WTC11 (cell line): ENCODE measurements at regions not wholly inside any gene's neighbourhood (a gene's known extent, or its start where the extent isn't known, plus 50 kb on each side); places are given as distances from the start of the nearest gene placed in this dataset.
A peak's percentile ranks its signal among the peaks of the same experiment; 100 is the strongest.

Experiments
- ATAC-seq: fragments of 200-7000 bp; cut with Tn5 transposase; 2 replicates; pipeline ENCODE4 v1.10.0; 2021; ENCODE audit warnings: mild to moderate bottlenecking, moderate library complexity
- CTCF ChIA-PET: fragments of 300-600 bp; sonication (Branson Sonifier 250); formaldehyde crosslinking; loops from one replicate; lab custom pipeline; 2021; ENCODE audit warnings: antibody characterized with exemption; lab: Charles Lee
- POLR2A ChIA-PET: fragments of 350-600 bp; sonication (Branson Sonifier 250); formaldehyde crosslinking; loops from one replicate; lab custom pipeline; 2021; ENCODE audit warnings: antibody characterized with exemption; lab: Charles Lee
- DNase-seq: peaks from one replicate; pipeline ENCODE4 v3.0.0; 2021; ENCODE audit warnings: low spot score
- H3K27ac Mint-ChIP-seq: 2 replicates; pipeline ENCODE4 v1.8.0; 2021; ENCODE audit warnings: mixed read lengths
- H3K27me3 Mint-ChIP-seq: 2 replicates; pipeline ENCODE4 v1.8.0; 2021; ENCODE audit warnings: low read depth, mild to moderate bottlenecking, moderate library complexity, mixed read lengths
- H3K36me3 Mint-ChIP-seq: 2 replicates; pipeline ENCODE4 v1.8.0; 2021; ENCODE audit warnings: mixed read lengths
- H3K4me1 Mint-ChIP-seq: 2 replicates; pipeline ENCODE4 v1.8.0; 2022; ENCODE audit warnings: mixed read lengths
- H3K4me3 Mint-ChIP-seq: 2 replicates; pipeline ENCODE4 v1.8.0; 2021; ENCODE audit warnings: mild to moderate bottlenecking, moderate library complexity, mixed read lengths
- H3K9me3 Mint-ChIP-seq: 2 replicates; pipeline ENCODE4 v1.8.0; 2021; ENCODE audit warnings: mixed read lengths
- CREB1 ChIP-seq: sonication (generic); formaldehyde crosslinking; IDR thresholded peaks from 2 replicates; pipeline ENCODE4 v1.8.0; 2023; ENCODE audit warnings: mild to moderate bottlenecking, missing genetic modification reagents
- ETV6 ChIP-seq: sonication (generic); formaldehyde crosslinking; IDR thresholded peaks from 2 replicates; pipeline ENCODE4 v1.8.1; 2022; ENCODE audit warnings: mild to moderate bottlenecking, missing genetic modification reagents
- FOXJ3 ChIP-seq: sonication (generic); formaldehyde crosslinking; IDR thresholded peaks from 2 replicates; pipeline ENCODE4 v1.9.0; 2021; ENCODE audit warnings: missing genetic modification reagents, mild to moderate bottlenecking, borderline replicate concordance
- SOX15 ChIP-seq: fragments of 250-450 bp; sonication (Bioruptor Pico); IDR thresholded peaks from 2 replicates; pipeline ENCODE4 v1.9.0; 2021; ENCODE audit warnings: mild to moderate bottlenecking
- TEAD1 ChIP-seq: sonication (generic); formaldehyde crosslinking; IDR thresholded peaks from 2 replicates; pipeline ENCODE4 v1.8.0; 2022; ENCODE audit warnings: mild to moderate bottlenecking, missing genetic modification reagents
- ZNF232 ChIP-seq: sonication (generic); formaldehyde crosslinking; IDR thresholded peaks from 2 replicates; pipeline ENCODE4 v1.8.0; 2022; ENCODE audit warnings: mild to moderate bottlenecking, missing genetic modification reagents
- ZNF396 ChIP-seq: fragments of 250-450 bp; sonication (Bioruptor Pico); IDR thresholded peaks from 2 replicates; pipeline ENCODE4 v1.8.0; 2021; ENCODE audit warnings: mild to moderate bottlenecking, moderate library complexity, borderline replicate concordance
- ZNF423 ChIP-seq: fragments of 250-450 bp; sonication (Bioruptor Pico); IDR thresholded peaks from 2 replicates; pipeline ENCODE4 v2.1.2; 2022; ENCODE audit warnings: mild to moderate bottlenecking, moderate library complexity
- ZNF671 ChIP-seq: fragments of 250-450 bp; sonication (Bioruptor Pico); IDR thresholded peaks from 2 replicates; pipeline ENCODE4 v1.8.0; 2021; ENCODE audit warnings: mild to moderate bottlenecking
- TF ChIP-seq, protein P1 (sequence below): fragments of 250-450 bp; sonication (Bioruptor Pico); conservative IDR thresholded peaks from 2 replicates; pipeline ENCODE4 v1.9.0; 2021; ENCODE audit warnings: mild to moderate bottlenecking
- TF ChIP-seq, protein P2 (sequence below): sonication (generic); formaldehyde crosslinking; IDR thresholded peaks from 2 replicates; pipeline ENCODE4 v1.8.0; 2022; ENCODE audit warnings: mild to moderate bottlenecking, missing genetic modification reagents
- TF ChIP-seq, protein P3 (sequence below): fragments of 200-600 bp; IDR thresholded peaks from 2 replicates; pipeline ENCODE4 v1.8.0; 2022; ENCODE audit warnings: antibody characterized with exemption
- TF ChIP-seq, protein P4 (sequence below): fragments of 250-450 bp; sonication (Bioruptor Pico); IDR thresholded peaks from 2 replicates; pipeline ENCODE4 v1.8.0; 2021; ENCODE audit warnings: mild to moderate bottlenecking
- TF ChIP-seq, protein P5 (sequence below): sonication (generic); formaldehyde crosslinking; conservative IDR thresholded peaks from 2 replicates; pipeline ENCODE4 v1.8.1; 2022; ENCODE audit warnings: mild to moderate bottlenecking, missing genetic modification reagents
- TF ChIP-seq, protein P6 (sequence below): sonication (generic); formaldehyde crosslinking; IDR thresholded peaks from 2 replicates; pipeline ENCODE4 v1.8.1; 2023; ENCODE audit warnings: mild to moderate bottlenecking, missing genetic modification reagents, borderline replicate concordance

DNA sequence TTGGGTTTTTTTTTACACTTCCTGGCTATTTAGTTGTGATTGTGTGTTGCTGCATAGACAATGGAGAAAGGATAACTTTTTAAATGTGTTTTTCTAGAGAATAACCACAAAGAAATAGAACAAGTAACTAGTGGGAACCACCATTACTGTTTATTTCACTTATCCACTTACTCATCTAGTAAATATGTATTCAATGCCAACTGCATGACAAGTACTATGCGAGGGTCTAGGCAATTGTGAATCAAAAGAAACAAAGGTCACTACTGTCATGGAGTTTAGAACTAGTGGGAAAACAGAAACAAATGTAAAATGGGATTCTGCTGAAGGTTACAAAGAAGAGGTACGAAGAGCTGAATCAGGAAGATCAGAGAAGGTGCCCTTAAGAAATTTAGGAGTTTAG lies 600.9 kb upstream of the ROBO2 start:
- Mint-ChIP-seq H3K9me3 (peaks cover 5% of the 10 kb centered on the region; the same call in 1 of the 2 replicates), H3K4me3 (no peak overlapping the region), H3K4me1 (peaks cover 17% of the 10 kb centered on the region), H3K27ac (peak overlapping the region; percentile 19), H3K27me3 (no peaks in the 10 kb centered on the region), H3K36me3 (no peaks in the 10 kb centered on the region)
- ATAC-seq = no peak; the same call in 1 of the 2 replicates
- ChIA-PET CTCF (no interaction called here), POLR2A (no interaction called here)
- DNase-seq = no peak
- TF ChIP-seq ZNF232 (CRISPR knock-in tag) = no peak
- no peak for TF ChIP-seq CREB1 (CRISPR knock-in tag)
- TF ChIP-seq, protein P1, sequence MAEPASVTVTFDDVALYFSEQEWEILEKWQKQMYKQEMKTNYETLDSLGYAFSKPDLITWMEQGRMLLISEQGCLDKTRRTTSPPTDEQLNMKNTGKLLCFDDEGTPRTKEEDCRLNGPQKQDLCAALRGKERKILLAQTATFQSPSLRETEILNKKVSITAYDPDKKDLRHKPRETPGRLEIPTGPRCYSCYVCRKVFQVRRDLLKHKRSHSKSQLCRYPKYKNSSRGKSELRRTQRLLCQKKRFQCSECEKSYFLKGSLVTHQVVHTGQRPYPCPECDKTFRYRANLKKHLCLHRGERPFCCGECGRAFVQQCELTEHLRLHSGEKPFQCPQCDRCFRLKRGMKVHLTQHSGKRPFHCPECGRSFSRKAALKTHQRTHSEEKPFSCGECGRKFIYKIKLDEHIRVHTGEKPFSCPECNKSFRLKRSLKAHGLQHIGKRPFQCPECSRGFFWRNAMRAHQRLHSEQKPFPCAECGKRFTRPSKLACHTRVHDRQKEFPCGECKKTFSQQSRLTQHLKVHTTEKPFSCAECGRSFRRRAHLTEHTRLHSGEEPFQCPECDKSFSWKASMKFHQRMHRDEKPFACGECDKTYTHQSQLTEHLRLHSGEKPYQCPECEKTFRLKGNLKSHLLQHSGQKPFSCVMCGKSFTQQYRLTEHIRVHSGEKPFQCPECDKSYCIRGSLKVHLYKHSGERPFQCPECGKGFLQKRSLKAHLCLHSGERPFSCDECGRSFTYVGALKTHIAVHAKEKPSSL (CRISPR knock-in tag) = no peak
- TF ChIP-seq, protein P2, sequence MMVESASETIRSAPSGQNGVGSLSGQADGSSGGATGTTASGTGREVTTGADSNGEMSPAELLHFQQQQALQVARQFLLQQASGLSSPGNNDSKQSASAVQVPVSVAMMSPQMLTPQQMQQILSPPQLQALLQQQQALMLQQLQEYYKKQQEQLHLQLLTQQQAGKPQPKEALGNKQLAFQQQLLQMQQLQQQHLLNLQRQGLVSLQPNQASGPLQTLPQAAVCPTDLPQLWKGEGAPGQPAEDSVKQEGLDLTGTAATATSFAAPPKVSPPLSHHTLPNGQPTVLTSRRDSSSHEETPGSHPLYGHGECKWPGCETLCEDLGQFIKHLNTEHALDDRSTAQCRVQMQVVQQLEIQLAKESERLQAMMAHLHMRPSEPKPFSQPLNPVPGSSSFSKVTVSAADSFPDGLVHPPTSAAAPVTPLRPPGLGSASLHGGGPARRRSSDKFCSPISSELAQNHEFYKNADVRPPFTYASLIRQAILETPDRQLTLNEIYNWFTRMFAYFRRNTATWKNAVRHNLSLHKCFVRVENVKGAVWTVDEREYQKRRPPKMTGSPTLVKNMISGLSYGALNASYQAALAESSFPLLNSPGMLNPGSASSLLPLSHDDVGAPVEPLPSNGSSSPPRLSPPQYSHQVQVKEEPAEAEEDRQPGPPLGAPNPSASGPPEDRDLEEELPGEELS (CRISPR knock-in tag) = no peak
- TF ChIP-seq, protein P3, sequence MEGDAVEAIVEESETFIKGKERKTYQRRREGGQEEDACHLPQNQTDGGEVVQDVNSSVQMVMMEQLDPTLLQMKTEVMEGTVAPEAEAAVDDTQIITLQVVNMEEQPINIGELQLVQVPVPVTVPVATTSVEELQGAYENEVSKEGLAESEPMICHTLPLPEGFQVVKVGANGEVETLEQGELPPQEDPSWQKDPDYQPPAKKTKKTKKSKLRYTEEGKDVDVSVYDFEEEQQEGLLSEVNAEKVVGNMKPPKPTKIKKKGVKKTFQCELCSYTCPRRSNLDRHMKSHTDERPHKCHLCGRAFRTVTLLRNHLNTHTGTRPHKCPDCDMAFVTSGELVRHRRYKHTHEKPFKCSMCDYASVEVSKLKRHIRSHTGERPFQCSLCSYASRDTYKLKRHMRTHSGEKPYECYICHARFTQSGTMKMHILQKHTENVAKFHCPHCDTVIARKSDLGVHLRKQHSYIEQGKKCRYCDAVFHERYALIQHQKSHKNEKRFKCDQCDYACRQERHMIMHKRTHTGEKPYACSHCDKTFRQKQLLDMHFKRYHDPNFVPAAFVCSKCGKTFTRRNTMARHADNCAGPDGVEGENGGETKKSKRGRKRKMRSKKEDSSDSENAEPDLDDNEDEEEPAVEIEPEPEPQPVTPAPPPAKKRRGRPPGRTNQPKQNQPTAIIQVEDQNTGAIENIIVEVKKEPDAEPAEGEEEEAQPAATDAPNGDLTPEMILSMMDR = no peak
- TF ChIP-seq, protein P4, sequence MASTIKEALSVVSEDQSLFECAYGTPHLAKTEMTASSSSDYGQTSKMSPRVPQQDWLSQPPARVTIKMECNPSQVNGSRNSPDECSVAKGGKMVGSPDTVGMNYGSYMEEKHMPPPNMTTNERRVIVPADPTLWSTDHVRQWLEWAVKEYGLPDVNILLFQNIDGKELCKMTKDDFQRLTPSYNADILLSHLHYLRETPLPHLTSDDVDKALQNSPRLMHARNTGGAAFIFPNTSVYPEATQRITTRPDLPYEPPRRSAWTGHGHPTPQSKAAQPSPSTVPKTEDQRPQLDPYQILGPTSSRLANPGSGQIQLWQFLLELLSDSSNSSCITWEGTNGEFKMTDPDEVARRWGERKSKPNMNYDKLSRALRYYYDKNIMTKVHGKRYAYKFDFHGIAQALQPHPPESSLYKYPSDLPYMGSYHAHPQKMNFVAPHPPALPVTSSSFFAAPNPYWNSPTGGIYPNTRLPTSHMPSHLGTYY (CRISPR knock-in tag) = no peak
- TF ChIP-seq ETV6 (CRISPR knock-in tag) = no peak
- no peak for TF ChIP-seq SOX15
- TF ChIP-seq, protein P5, sequence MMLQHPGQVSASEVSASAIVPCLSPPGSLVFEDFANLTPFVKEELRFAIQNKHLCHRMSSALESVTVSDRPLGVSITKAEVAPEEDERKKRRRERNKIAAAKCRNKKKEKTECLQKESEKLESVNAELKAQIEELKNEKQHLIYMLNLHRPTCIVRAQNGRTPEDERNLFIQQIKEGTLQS (CRISPR knock-in tag) = no peak
- TF ChIP-seq, protein P6, sequence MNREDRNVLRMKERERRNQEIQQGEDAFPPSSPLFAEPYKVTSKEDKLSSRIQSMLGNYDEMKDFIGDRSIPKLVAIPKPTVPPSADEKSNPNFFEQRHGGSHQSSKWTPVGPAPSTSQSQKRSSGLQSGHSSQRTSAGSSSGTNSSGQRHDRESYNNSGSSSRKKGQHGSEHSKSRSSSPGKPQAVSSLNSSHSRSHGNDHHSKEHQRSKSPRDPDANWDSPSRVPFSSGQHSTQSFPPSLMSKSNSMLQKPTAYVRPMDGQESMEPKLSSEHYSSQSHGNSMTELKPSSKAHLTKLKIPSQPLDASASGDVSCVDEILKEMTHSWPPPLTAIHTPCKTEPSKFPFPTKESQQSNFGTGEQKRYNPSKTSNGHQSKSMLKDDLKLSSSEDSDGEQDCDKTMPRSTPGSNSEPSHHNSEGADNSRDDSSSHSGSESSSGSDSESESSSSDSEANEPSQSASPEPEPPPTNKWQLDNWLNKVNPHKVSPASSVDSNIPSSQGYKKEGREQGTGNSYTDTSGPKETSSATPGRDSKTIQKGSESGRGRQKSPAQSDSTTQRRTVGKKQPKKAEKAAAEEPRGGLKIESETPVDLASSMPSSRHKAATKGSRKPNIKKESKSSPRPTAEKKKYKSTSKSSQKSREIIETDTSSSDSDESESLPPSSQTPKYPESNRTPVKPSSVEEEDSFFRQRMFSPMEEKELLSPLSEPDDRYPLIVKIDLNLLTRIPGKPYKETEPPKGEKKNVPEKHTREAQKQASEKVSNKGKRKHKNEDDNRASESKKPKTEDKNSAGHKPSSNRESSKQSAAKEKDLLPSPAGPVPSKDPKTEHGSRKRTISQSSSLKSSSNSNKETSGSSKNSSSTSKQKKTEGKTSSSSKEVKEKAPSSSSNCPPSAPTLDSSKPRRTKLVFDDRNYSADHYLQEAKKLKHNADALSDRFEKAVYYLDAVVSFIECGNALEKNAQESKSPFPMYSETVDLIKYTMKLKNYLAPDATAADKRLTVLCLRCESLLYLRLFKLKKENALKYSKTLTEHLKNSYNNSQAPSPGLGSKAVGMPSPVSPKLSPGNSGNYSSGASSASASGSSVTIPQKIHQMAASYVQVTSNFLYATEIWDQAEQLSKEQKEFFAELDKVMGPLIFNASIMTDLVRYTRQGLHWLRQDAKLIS (CRISPR knock-in tag) = no peak
- TF ChIP-seq FOXJ3 (CRISPR knock-in tag) = no peak
- TF ChIP-seq ZNF396 (CRISPR knock-in tag) = no peak
- TF ChIP-seq TEAD1 = no peak
- no peak for TF ChIP-seq ZNF423
- no peak for TF ChIP-seq ZNF671 (CRISPR knock-in tag)
